AG09309 (cell line): ENCODE measurements at regions not wholly inside any gene's neighbourhood (a gene's known extent, or its start where the extent isn't known, plus 50 kb on each side); places are given as distances from the start of the nearest gene placed in this dataset.

Experiments
- DNase-seq: peaks from one replicate; pipeline ENCODE4 v3.0.0-alpha.2; 2010; ENCODE audit warnings: low read depth
- H3K4me3 ChIP-seq: 2 replicates; pipeline ENCODE4 v1.5.1; 2011; ENCODE audit warnings: mild to moderate bottlenecking, low read depth, low read length, moderate library complexity; ENCODE audit not compliant: control insufficient read depth
- CTCF ChIP-seq: IDR thresholded peaks from 2 replicates; pipeline ENCODE4 v1.5.1; 2011; ENCODE audit warnings: mild to moderate bottlenecking, low read depth, low read length, inconsistent platforms; ENCODE audit not compliant: insufficient read depth, control insufficient read depth; ENCODE audit errors: missing control alignments

GRCh38 chr10:112054516-112054915 is 129.0 kb downstream of the GPAM start:
- TF ChIP-seq CTCF, result no peak
- DNase-seq, result no peak

GRCh38 chr10:112057072-112057471 is 126.5 kb downstream of the GPAM start:
- TF ChIP-seq CTCF, result no peak
- no peak for DNase-seq
- no peak overlapping the region for H3K4me3 ChIP-seq

More at GRCh38 chr10:112054516-112054915, 129.0 kb downstream of the GPAM start:
- no peak overlapping the region for H3K4me3 ChIP-seq

GRCh38 chr10:112059220-112059619 is 124.3 kb downstream of the GPAM start:
- no peak for DNase-seq
- TF ChIP-seq CTCF, result no peak
- H3K4me3 ChIP-seq, result no peak overlapping the region

- TF ChIP-seq CTCF, result no peak
- DNase-seq, result no peak
- no peak overlapping the region for H3K4me3 ChIP-seq
These were observed 111.9 kb downstream of the GPAM start for GRCh38 chr10:112071596-112072133.

- DNase-seq, result no peak
- TF ChIP-seq CTCF, result no peak
These were observed 105.6 kb downstream of the GPAM start for GRCh38 chr10:112078003-112078402.

GRCh38 chr10:112080231-112080630 is 103.3 kb downstream of the GPAM start:
- no peak for DNase-seq
- no peak for TF ChIP-seq CTCF
- no peak overlapping the region for H3K4me3 ChIP-seq

More at GRCh38 chr10:112078003-112078402, 105.6 kb downstream of the GPAM start:
- no peak overlapping the region for H3K4me3 ChIP-seq

- no peak for TF ChIP-seq CTCF
- DNase-seq, result no peak
- no peak overlapping the region for H3K4me3 ChIP-seq
These were observed 101.4 kb downstream of the GPAM start for GRCh38 chr10:112082120-112082519.
